ENCODE measurements at regions not wholly inside any gene's neighbourhood (a gene's known extent, or its start where the extent isn't known, plus 50 kb on each side); places are given as distances from the start of the nearest gene placed in this dataset.

GRCh38 chr2:105660489-105660888 lies 84.2 kb upstream of the NCK2 start:
- TF ChIP-seq POLR2AphosphoS5 (IDR thresholded peaks at IDR 0.05; ENCODE audit: borderline replicate concordance, low read depth, low read length) = no peak
- no peak for TF ChIP-seq EZH2 (IDR thresholded peaks at IDR 0.05)
- no peak for TF ChIP-seq FOXP2 (optimal IDR thresholded peaks at IDR 0.05; ENCODE audit: control extremely low read depth, extremely low read length, insufficient read depth)

All from SK-N-MC (cell line).